NCI-H2196 (cell line): ENCODE measurements at regions not wholly inside any gene's neighbourhood (a gene's known extent, or its start where the extent isn't known, plus 50 kb on each side); places are given as distances from the start of the nearest gene placed in this dataset.
"Not testable (repeated sequence)": the region's sequence is repeated elsewhere in the genome, so short reads cannot be mapped to it uniquely, and the experiment has no call there.

Experiments
- DNase-seq: peaks from one replicate; lab custom pipeline; 2025; ENCODE audit not compliant: unreplicated experiment; lab: John Stamatoyannopoulos, UW

DNA sequence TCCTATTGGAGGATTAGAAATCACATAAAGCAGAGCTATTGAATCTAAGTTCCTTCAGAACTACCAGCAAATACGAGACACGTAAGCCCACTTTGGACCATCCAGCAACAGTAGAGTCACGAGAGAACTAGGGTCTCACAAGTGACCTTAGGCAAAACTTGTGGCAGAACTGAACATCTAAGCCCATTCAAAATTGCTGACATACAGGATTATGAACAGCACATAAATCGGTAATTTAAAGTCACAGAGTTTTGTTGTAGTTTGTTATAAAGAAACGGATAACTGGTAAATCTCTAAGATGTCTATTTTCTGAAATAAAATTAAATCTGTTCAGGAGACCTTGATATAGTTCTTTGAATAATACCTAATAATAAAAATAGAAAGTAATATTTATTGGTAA lies 1366.0 kb downstream of the NCAM2 start:
- no peak for DNase-seq

DNA sequence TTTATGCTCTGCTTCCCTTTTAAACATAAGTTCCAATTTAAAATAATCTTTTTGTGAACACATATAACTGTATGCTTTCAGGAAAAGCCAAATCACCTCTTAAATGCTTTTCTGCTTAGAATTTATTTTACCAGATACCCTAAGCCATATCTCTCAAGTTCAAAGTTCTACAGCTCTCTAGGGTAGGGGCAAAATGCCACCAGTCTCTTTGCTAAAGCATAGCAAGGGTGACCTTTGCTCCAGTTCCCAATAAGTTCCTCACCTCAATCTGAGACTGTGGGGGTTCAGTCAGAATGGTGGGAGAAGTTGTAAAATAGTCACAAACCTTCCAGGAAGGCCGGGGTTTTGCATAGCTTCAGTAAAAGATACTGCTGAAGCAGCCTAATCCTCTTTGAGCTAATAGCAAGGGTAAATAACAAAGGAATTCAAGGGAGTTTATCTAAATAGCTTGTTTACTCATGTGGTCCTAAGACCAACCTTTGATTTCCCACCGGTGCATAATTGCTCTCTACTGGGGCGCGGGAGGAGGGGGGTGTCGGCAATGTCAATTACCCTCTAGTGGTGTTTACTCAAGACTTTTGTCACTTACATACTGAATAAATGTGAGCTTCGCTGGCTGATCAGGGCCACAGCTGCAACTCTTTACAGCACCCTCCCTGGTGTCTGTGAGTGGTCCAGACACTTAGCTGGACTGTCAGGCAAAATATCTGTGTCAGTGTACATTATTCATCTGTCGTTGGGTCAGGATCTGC lies 1376.2 kb downstream of the NCAM2 start:
- no peak for DNase-seq

DNA sequence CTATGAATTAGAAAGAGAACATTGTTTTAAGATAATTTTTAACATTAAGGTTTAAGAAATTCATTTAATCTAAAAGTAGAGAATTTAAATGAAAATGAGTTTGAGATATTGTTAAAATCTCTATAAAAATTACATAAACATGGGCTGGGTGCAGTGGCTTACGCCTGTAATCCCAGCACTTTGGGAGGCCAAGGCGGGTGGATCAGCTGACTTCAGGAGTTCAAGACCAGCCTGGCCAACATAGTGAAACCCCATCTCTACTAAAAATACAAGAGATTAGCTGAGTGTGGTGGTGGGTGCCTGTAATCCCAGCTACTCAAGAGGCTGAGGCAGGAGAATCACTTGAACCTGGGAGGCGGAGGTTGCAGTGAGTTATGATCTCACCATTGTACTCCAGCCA lies 1379.6 kb downstream of the NCAM2 start:
- not testable (repeated sequence) for DNase-seq

DNA sequence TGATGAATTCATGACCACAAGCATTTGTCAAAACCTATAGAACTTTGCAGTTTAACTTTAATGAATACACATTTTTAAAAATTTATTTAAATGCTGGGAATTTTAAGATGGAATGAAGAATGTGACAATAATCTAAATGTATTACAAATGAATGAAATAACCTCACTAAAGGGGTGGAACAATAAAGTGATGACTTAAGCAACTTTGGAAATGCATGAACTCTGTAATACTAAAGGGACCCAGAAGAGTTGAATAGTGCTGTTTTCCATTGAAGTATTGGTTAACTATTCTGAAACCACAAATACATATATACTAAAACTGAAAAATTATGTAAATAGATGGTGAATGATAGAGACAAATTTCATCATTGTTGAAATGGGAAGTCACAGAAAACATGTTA lies 1395.1 kb downstream of the NCAM2 start:
- DNase-seq: no peak

DNA sequence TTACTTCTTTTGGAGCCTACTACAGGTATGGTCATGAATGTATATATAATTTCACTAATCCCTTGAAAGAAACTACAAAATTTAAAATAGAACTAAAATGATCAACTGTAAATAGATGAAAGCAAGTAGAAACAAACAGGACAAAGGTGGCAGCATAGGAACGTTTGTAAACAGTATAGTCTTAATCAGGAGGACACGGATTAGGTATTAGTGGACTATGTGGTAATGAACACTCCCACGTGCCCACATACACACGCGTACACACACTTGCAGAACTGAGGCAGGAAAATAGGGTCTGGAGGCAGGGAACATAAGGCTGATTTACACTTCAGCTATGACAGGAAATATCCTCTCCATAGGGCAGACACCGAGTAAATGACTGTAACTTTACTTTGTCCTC lies 1397.8 kb downstream of the NCAM2 start:
- DNase-seq: no peak

DNA sequence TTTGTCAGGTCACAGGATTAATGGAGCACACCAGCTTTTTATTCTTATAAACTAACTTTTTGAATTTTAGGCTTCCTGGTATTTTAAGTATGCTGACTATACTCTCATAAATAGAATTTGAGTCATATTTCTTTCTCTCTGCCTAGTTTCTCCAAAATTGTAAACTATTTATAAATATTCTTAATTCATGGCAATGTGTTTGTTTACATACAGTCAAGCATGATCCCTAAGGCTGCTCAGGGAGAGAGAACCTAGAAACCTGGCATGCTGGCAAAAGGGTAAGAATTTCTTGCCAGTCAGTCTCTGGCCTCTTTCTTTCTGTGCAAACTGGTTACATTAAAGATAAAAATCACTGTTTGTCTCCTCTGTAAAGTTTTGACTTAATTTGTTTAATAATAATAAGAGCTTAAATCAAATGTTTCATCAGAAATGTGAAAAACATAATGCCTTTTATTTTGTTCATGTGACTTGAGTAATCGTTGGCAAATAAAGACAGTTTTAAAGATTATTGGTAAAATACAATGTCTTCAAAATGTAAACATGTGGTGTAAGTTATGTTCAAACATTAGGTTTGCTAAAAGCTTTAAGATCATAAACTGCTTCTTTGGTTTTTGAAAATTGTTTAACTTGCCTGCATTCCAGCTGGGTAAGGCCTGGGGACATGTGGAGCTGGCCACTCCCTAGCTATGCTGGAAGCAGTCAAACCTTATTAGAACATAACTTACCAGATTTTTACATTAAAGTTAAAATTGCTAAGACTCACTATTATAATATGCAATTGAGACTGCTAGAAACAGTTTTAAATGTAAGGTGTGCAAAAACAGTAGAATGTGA lies 1401.7 kb downstream of the NCAM2 start:
- no peak for DNase-seq

DNA sequence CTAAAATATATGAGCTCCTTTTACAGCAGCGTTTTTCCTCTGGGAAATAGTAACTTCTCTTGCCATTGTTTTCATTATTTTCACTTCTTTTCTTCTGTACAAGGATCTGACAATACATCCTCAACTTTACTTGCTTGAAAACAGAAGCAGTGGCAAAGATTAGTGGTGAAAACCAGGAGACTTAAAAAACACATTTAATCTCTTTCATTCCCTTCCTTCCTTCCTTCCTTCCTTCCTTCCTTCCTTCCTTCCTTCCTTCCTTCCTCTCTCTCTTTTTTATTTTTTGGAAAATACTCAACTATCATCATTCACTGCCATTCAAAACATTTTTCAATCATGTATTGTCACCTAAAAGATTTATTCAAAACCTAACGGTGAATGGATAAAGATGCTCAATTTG lies 1411.4 kb downstream of the NCAM2 start:
- no peak for DNase-seq

DNA sequence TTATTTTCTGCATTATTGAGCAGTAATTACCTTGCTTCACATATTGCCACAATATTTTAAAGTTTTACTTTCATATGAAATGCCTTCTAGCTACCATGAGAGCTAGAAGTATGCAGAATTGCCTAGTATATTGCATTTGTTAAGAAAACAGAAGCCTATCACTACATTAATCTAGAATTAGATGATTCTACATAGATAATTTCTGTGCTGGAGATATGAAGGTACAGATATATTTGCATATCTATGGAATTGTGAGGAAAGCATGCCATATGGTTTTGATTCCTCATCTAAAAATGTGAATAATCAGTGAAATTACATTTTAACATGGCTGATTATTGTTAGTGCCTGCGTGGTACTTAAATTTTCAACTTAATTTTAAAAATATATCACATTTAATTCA lies 1418.3 kb downstream of the NCAM2 start:
- DNase-seq: no peak

DNA sequence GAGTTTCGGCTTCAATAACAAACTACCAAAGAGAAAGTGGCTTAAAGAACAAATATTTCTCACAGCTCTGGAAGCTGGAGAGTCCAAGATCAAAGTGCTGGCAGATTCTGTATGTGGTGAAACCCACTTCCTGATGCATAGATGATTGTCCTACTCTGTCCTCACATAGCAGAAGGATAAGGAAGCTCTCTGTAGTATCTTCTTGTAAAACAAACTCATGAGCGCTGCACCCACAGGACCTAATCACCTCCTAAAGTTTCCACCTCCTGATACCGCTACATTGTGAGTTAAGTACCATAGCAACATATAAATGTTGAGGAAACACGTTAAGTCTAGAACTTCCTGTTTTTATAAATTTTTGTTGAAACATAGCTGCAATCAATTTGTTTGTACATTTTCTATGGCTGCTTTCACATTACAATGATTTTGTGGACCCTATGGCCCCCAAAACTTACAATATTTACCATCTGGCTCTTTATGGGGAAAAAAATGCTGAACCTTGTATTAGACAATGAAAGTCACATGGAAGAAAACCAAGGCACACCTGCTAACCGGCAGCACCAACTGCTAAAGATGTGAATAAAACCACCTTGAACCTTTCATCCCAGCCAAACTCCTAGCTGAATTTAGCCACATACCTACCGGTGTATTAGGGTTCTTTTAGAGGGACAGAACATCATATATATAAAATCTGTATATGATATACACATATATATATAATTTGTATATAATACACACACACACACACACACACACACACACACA lies 1423.4 kb downstream of the NCAM2 start:
- no peak for DNase-seq

DNA sequence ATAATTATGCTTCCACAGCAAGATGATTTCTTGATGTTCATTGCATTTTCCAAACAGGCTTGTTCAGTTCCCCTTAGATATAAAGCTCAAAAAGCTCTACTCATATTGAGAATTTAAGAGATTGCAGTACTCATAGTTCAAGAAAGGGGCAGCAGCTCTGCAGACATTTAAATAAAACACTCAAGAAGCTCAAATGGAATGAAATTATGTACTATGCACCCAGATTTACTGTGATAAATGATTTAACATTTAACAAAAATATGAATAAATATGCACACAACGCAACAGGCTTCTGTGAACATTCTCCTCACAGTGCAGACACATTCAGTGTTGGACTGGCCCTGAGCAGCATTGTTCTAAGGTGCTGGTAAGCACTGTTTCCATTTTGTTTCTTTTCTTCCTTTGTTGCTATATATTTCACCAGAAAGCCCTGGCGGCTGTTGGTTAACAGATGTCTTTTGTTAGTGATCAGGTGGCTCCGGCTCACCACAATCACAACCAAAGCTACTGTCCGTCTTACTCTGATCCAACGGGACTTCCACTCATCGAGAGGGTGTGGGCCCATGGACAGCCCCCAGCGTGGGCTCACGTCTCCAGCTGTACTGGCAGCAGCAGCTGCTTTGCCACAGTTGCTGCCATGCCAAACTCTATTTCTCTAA lies 1440.3 kb downstream of the NCAM2 start:
- DNase-seq: no peak

DNA sequence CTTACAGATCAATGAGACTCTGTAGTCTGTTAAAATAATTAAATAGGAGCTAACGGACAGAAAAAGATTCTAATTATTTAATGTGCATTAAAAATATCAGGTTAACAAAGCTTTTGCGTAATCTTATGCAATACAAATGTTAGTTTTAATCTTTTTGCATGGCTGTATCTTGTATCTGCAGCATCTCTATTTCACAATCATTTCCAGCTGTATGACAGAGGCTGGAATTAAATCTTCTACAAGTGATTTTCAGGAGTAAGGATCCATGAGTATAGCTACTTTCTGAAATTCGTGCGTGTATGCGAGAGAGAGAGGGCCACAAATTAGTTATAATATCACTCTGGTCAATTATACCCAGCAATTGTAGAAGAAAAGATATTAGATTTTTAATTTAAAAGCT lies 1446.8 kb downstream of the NCAM2 start:
- no peak for DNase-seq

DNA sequence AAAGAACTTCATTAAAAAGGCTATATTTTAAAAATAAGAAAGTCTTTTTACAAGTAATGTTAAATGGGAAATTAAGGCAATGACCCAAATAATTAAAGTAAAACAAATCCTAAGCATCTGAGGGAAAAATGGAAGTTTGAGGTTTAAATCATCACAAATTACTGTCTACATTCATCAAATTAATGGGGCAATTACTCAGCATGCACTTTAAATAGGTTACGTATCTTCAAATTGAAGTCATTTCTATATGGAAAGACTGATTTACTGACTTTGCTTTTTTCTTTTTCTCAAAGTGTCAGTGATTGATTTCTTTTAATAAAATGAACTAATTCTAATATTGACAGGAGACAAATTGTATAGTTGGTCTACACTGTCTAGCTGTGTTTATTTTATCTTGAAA lies 1452.3 kb downstream of the NCAM2 start:
- no peak for DNase-seq

DNA sequence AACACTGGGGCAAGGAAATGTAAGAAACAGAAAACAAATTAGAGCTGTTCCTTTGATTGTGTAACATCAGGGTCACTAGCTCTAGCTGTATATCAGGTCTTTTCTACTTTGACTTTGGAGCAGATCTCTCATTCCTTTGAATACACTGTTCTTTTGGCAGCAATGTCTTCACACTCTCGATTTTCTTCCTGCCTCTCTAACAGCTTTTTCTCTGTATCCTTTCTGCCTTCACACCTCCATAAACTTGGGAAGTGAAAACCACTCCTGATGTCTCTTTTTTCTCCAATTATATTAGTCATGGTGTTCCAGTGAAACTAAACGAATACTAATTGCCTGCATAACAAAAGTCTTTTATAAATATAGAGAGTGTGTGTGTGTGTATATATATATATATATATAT lies 1458.0 kb downstream of the NCAM2 start:
- DNase-seq: no peak

DNA sequence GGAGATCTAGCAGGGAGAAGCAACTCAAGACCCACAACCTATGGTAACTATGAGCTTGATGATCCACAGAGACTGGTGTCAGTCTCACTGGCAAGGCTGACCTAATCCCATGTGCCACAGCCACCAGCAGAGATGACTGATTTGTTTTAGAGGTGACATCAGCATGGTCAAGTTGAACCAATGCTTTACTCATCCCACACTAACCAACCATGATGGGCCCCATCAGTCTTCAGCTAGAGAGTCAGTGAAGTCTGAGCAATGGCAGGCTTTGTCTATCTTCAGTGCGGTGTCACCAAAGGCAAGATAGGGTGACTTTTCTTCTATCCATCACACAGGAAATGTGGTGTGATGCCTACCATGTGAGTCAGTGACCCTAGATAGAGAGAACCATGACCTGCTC lies 1470.7 kb downstream of the NCAM2 start:
- DNase-seq: no peak

DNA sequence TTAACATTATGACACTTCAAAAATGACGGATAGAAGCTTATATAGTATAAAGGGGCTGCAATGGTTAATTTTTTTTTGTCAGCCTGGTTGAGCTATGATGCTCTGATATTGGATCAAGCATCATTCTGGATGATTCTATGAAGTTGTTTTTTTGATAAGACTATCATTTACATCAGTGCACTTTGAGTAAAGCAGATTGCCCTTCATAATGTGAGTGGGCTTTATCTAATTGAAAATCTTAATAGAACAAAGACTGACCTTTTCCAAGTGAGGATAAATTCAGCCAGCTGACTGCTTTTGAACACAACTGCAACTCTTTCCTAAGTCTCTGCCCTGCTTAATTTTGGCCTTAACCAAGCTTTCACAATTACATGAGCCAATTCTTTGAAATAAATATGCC lies 1476.2 kb downstream of the NCAM2 start:
- no peak for DNase-seq

DNA sequence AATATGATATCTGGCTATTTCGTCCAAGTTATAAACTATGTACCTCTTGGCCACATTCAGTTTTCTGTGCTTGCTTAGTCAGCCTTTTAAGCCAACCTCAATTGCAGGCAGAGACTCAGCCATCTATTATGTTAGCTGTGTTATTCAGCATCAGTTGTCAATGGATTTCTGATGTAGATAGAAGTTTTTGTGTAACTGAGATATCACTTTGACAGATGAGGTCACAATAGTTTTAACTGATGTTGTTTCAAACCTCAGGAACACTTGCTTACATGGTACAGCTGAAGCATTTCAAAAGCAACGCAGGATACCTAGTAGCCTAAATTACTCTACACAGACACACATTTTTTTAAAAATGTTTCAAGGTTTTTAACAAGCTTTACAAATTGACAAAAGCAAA lies 1478.0 kb downstream of the NCAM2 start:
- no peak for DNase-seq

DNA sequence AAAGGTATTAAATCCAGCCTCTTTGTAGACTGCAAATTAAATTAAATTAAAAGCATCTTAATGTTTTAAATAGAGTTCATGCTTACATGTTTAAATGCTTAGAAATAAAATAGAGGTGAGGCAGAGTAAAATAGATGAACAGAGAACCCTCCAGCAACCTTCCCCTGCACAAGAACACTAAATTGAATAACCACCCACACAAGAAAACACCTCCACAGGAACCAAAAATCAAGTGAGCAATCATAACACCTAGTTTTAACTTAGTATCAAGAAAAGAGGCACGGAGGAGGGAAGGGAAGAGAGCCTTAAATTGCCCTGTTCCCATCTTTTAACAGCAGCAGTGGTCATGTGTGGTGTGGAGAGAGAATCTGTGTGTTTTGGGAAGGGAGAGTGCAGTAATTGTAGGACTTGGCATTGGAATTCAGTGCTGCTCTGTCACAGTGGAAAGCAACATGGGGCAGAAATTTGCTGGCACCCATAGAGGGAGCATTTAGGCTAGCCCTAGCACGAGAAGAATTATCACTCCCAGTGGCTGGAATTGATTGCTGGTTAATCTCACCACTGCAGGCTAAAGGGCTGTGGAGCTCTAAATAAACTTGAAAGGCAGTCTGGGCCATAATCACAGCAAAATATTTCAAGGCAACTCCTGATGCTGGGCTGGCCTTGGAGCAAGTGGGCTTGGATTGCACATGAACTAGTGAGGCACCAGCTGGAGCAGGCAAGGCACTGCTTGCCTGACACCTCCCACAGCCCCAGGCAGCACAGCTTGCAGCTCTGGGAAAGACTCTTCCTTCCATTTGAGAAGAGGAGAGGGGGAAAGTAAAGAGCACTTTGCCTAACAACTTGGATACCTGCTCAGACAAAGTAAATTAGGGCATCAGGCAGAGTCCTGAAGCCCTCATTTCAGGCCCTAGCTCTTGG lies 1478.8 kb downstream of the NCAM2 start:
- DNase-seq: no peak

DNA sequence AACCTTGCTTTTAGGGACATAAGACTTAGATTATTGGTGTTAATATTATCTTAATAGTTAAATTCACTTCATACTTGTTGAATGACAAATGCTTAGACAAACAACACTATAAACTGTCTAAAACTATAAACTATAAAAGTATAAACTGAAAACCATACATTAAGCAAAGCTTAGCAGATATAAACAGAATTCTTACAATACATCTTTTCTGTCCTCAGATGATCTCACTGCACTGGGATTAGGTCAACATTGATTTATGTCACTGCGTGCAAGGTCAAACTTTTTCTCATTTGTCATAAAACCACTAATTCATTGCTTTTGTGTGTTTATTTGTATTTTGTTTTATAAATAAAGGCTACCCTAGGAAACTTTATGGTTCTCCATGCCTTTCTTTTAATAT lies 1491.8 kb downstream of the NCAM2 start:
- no peak for DNase-seq

DNA sequence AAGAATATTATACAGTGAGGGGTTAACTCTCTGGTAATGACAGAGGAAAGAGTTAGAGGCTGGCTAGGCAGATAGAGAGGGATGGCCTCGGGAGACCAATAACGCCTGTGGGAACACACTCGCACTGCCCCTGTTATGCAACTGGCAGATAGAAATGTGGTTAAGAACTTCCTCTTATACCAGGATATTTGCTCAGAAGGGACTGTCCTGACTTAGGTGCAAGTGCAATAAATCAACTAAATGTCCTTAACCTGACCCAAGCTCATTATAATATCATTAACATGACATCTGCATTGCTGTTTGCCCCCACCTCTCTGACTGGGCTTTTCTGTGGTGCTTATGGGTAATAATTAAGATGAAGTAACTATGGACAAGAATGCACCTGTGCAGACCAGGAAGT lies 1518.0 kb downstream of the NCAM2 start:
- DNase-seq: no peak

DNA sequence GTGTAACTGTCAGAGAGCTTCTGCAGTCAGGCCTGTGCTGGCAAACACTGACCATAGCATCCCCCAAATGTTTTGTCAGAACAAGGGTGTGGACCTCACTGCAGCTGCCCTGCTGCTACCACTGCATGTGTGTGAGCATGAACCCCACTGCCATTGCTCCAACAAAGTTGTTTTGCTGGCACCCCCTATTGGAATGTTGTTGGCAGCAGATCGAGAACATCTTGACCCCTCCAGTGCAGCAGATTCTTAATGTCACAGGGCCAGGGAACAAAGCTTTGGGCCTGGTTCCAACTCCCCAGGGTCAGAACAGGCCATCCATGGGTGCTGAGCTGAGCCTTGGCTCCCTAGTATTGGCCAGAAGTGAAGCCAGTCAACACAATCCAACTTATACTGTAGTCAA lies 1537.4 kb downstream of the NCAM2 start:
- DNase-seq: no peak
